Cerebellar cortex (tissue), 1 donor: ENCODE measurements at regions not wholly inside any gene's neighbourhood (a gene's known extent, or its start where the extent isn't known, plus 50 kb on each side); places are given as distances from the start of the nearest gene placed in this dataset.
"Not testable (repeated sequence)": the region's sequence is repeated elsewhere in the genome, so short reads cannot be mapped to it uniquely, and the experiment has no call there.

Source experiments
- DNase-seq: peaks from one replicate; pipeline ENCODE4 v3.0.0-alpha.2; 2015; ENCODE audit warnings: low spot score

- no peak for DNase-seq
These were observed 71.4 kb upstream of the SMIM23 start for GRCh38 chr5:171714261-171714660.

GRCh38 chr5:171714851-171715250, 70.8 kb upstream of the SMIM23 start:
- DNase-seq = no peak

- DNase-seq = no peak
These were observed 70.1 kb upstream of the SMIM23 start for GRCh38 chr5:171715551-171715950.

- no peak for DNase-seq
These were observed 65.5 kb upstream of the SMIM23 start for GRCh38 chr5:171720086-171720485.

GRCh38 chr5:171721464-171721863, 64.2 kb upstream of the SMIM23 start:
- no peak for DNase-seq

- DNase-seq = no peak
These were observed 61.0 kb upstream of the SMIM23 start for GRCh38 chr5:171724468-171725204.

GRCh38 chr5:171725205-171725601, 60.4 kb upstream of the SMIM23 start:
- DNase-seq = no peak

GRCh38 chr5:171726819-171727218, 58.8 kb upstream of the SMIM23 start:
- not testable (repeated sequence) for DNase-seq

GRCh38 chr5:171728686-171729085, 56.9 kb upstream of the SMIM23 start:
- DNase-seq = no peak
